Suprapubic skin (tissue), 3 donors: ENCODE measurements at regions not wholly inside any gene's neighbourhood (a gene's known extent, or its start where the extent isn't known, plus 50 kb on each side); places are given as distances from the start of the nearest gene placed in this dataset.

Source experiments
- CTCF ChIP-seq, 2 donors: fragments of 200-600 bp in 1 of 2; fragments of 450-650 bp in 1 of 2; sonication (generic) in 1 of 2; IDR thresholded peaks; one replicate each; pipeline ENCODE4 v1.5.1; 2016 to 2019; ENCODE audit warnings: antibody characterized with exemption in 2 of 2, mild to moderate bottlenecking in 1 of 2, moderate library complexity in 1 of 2
- POLR2AphosphoS5 ChIP-seq, 3 donors: sonication (generic); formaldehyde crosslinking; IDR thresholded peaks; one replicate each; pipeline ENCODE4 v1.6.1; 2017; ENCODE audit warnings: antibody characterized with exemption in 3 of 3

- no peak for TF ChIP-seq POLR2AphosphoS5 (IDR thresholded peaks at IDR 0.05)
- TF ChIP-seq CTCF (IDR thresholded peaks at IDR 0.05): no peak
These were observed 54.6 kb upstream of the BOLA1 start for GRCh38 chr1:149844650-149845255.
